Ishikawa (cell line): ENCODE measurements at regions not wholly inside any gene's neighbourhood (a gene's known extent, or its start where the extent isn't known, plus 50 kb on each side); places are given as distances from the start of the nearest gene placed in this dataset.

Source experiments
- CEBPB ChIP-seq: IDR thresholded peaks from 2 replicates; pipeline ENCODE4 v1.6.1; 2012
- CREB1 ChIP-seq: IDR thresholded peaks from 2 replicates; pipeline ENCODE4 v1.6.1; 2012; ENCODE audit warnings: low read depth
- EGR1 ChIP-seq: IDR thresholded peaks from 2 replicates; pipeline ENCODE4 v1.6.1; 2012
- EP300 ChIP-seq: IDR thresholded peaks from 2 replicates; pipeline ENCODE4 v1.6.1; 2012; ENCODE audit warnings: borderline replicate concordance
- FOXM1 ChIP-seq: IDR thresholded peaks from 2 replicates; pipeline ENCODE4 v1.6.1; 2012; ENCODE audit warnings: low read depth, borderline replicate concordance
- NFIC ChIP-seq: IDR thresholded peaks from 2 replicates; pipeline ENCODE4 v1.6.1; 2012
- RAD21 ChIP-seq: IDR thresholded peaks from 2 replicates; pipeline ENCODE4 v1.6.1; 2012; ENCODE audit warnings: low read depth
- REST ChIP-seq: IDR thresholded peaks from 2 replicates; pipeline ENCODE4 v1.6.1; 2012; ENCODE audit warnings: low read depth, mild to moderate bottlenecking
- TAF1 ChIP-seq: IDR thresholded peaks from 2 replicates; pipeline ENCODE4 v1.6.1; 2012; ENCODE audit warnings: low read depth, mild to moderate bottlenecking
- TCF12 ChIP-seq: IDR thresholded peaks from 2 replicates; pipeline ENCODE4 v1.6.1; 2012; ENCODE audit warnings: low read depth
- TEAD4 ChIP-seq: IDR thresholded peaks from 2 replicates; pipeline ENCODE4 v1.6.1; 2012
- YY1 ChIP-seq: IDR thresholded peaks from 2 replicates; pipeline ENCODE4 v1.6.1; 2012; ENCODE audit warnings: low read depth
- ZBTB7A ChIP-seq: IDR thresholded peaks from 2 replicates; pipeline ENCODE4 v1.6.1; 2012; ENCODE audit warnings: low read depth
- TF ChIP-seq, protein P1 (sequence below): IDR thresholded peaks from 2 replicates; pipeline ENCODE4 v1.6.1; 2012
- TF ChIP-seq, protein P2 (sequence below): IDR thresholded peaks from 2 replicates; pipeline ENCODE4 v1.6.1; 2012

- TF ChIP-seq NFIC, result no peak
- TF ChIP-seq YY1, result no peak
- TF ChIP-seq RAD21, result no peak
- no peak for TF ChIP-seq TAF1
- no peak for TF ChIP-seq ZBTB7A
These were observed 60.4 kb upstream of the OBI1 start for GRCh38 chr13:78719367-78719766.

DNA sequence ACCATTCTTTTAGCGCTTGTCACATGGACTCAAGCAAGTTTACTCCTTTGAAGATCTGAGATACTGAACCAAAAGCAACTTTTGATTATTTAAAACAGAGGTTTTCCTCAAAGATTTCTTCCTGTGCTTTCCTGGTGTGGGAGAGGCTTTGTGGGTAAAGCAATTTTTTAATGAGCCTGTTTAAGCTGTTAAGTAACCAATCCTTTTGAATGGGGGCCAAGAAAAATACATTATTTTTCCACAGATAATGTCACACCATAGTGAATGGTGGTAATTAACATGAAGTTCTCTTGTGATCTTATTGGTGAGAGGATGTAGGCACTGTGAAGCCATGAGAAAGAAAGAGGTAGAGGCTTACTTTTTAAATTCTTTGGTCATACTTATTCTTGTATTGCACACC is 55.8 kb upstream of the OBI1 start:
- TF ChIP-seq EGR1 (no peak), CEBPB (no peak), ZBTB7A (no peak), TEAD4 (no peak), REST (no peak), YY1 (no peak), CREB1 (no peak), NFIC (no peak), TCF12 (no peak)
- TF ChIP-seq, protein P1, sequence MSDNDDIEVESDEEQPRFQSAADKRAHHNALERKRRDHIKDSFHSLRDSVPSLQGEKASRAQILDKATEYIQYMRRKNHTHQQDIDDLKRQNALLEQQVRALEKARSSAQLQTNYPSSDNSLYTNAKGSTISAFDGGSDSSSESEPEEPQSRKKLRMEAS, result no peak
- TF ChIP-seq, protein P2, sequence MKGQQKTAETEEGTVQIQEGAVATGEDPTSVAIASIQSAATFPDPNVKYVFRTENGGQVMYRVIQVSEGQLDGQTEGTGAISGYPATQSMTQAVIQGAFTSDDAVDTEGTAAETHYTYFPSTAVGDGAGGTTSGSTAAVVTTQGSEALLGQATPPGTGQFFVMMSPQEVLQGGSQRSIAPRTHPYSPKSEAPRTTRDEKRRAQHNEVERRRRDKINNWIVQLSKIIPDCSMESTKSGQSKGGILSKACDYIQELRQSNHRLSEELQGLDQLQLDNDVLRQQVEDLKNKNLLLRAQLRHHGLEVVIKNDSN, result no peak

- no peak for TF ChIP-seq TEAD4
These were observed 53.9 kb upstream of the OBI1 start for GRCh38 chr13:78712831-78713230.

- TF ChIP-seq CREB1, result no peak
- TF ChIP-seq EP300, result no peak
- TF ChIP-seq RAD21, result no peak
- TF ChIP-seq FOXM1, result no peak
- no peak for TF ChIP-seq CEBPB
- no peak for TF ChIP-seq TEAD4
- no peak for TF ChIP-seq TCF12
- TF ChIP-seq YY1, result no peak
- TF ChIP-seq EGR1, result no peak
- TF ChIP-seq, protein P2, result no peak
- no peak for TF ChIP-seq ZBTB7A
- TF ChIP-seq TAF1, result no peak
- TF ChIP-seq, protein P1, result no peak
- no peak for TF ChIP-seq REST
- no peak for TF ChIP-seq NFIC
These were observed 50.1 kb upstream of the OBI1 start for GRCh38 chr13:78709028-78709427.
